Esophagus muscularis mucosa (tissue), 4 donors: ENCODE measurements at regions not wholly inside any gene's neighbourhood (a gene's known extent, or its start where the extent isn't known, plus 50 kb on each side); places are given as distances from the start of the nearest gene placed in this dataset.

ENCODE experiments used
- CTCF ChIP-seq, 3 experiments: fragments of 200-600 bp in 2 of 3; fragments of 450-650 bp in 1 of 3; sonication (generic) in 2 of 3; IDR thresholded peaks; one replicate each; pipeline ENCODE4 v1.5.1; 2017 to 2019; ENCODE audit warnings: antibody characterized with exemption in 3 of 3, mild to moderate bottlenecking in 2 of 3, moderate library complexity in 1 of 3
- EP300 ChIP-seq: sonication (generic); formaldehyde crosslinking; IDR thresholded peaks from one replicate; pipeline ENCODE4 v1.6.1; 2017; ENCODE audit warnings: antibody characterized with exemption
- POLR2A ChIP-seq: fragments of 450-650 bp; IDR thresholded peaks from one replicate; pipeline ENCODE4 v1.6.1; 2017; ENCODE audit warnings: antibody characterized with exemption, moderate library complexity, mild to moderate bottlenecking, low read depth
- POLR2AphosphoS5 ChIP-seq, 2 donors: sonication (generic); formaldehyde crosslinking; IDR thresholded peaks; one replicate each; pipeline ENCODE4 v1.6.1; 2017; ENCODE audit warnings: antibody characterized with exemption in 2 of 2

- TF ChIP-seq POLR2A (no peak), CTCF (IDR thresholded peaks at IDR 0.05) (no peak), EP300 (no peak), POLR2AphosphoS5 (IDR thresholded peaks at IDR 0.05) (no peak)
Observed at GRCh38 chr5:62168506-62169281, 137.3 kb upstream of the KIF2A start.
